GM23338 (cell line): ENCODE measurements at regions not wholly inside any gene's neighbourhood (a gene's known extent, or its start where the extent isn't known, plus 50 kb on each side); places are given as distances from the start of the nearest gene placed in this dataset.

Experiments used
- ATAC-seq: fragments of 200-7000 bp; cut with Tn5 transposase; 3 replicates; pipeline ENCODE4 v1.9.1; 2020
- DNase-seq: peaks from one replicate; pipeline ENCODE4 v3.0.0-alpha.2; 2015; ENCODE audit warnings: low spot score
- H2AFZ ChIP-seq: fragments of 200-600 bp; sonication (generic); 2 replicates; pipeline ENCODE4 v1.8.0; 2016; ENCODE audit warnings: antibody characterized with exemption, mild to moderate bottlenecking, moderate library complexity
- H3F3A ChIP-seq: fragments of 200-600 bp; sonication (generic); replicated peaks from 2 replicates; pipeline ENCODE4 v1.8.0; 2017; ENCODE audit warnings: antibody characterized with exemption, mixed run types, low read depth
- H3K27ac ChIP-seq: fragments of 200-600 bp; sonication (generic); 2 replicates; pipeline ENCODE4 v1.6.1; 2016; ENCODE audit warnings: low read depth
- H3K27me3 ChIP-seq: fragments of 200-600 bp; sonication (generic); 2 replicates; pipeline ENCODE4 v1.8.0; 2016; ENCODE audit warnings: mild to moderate bottlenecking, mixed run types, moderate library complexity; ENCODE audit not compliant: insufficient read depth
- H3K36me3 ChIP-seq: fragments of 200-600 bp; sonication (generic); 2 replicates; pipeline ENCODE4 v1.8.0; 2016; ENCODE audit warnings: mild to moderate bottlenecking; ENCODE audit not compliant: insufficient read depth
- H3K4me1 ChIP-seq: fragments of 200-600 bp; sonication (generic); 2 replicates; pipeline ENCODE4 v1.8.0; 2016; ENCODE audit warnings: mild to moderate bottlenecking, moderate library complexity; ENCODE audit not compliant: insufficient read depth
- H3K4me2 ChIP-seq: fragments of 200-600 bp; sonication (generic); 2 replicates; pipeline ENCODE4 v1.7.1; 2017; ENCODE audit warnings: mixed run types
- H3K4me3 ChIP-seq: fragments of 200-600 bp; sonication (generic); 2 replicates; pipeline ENCODE4 v1.6.1; 2016; ENCODE audit warnings: mixed run types
- H3K79me2 ChIP-seq: fragments of 200-600 bp; sonication (generic); replicated peaks from 2 replicates; pipeline ENCODE4 v1.8.0; 2017; ENCODE audit warnings: mild to moderate bottlenecking; ENCODE audit not compliant: insufficient read depth
- H3K9me2 ChIP-seq: fragments of 200-600 bp; sonication (generic); 2 replicates; pipeline ENCODE4 v1.8.0; 2017; ENCODE audit not compliant: insufficient read depth
- H4K20me1 ChIP-seq: fragments of 200-600 bp; sonication (generic); replicated peaks from 2 replicates; pipeline ENCODE4 v1.8.0; 2017; ENCODE audit warnings: mild to moderate bottlenecking; ENCODE audit not compliant: insufficient read depth
- H3K27ac Mint-ChIP-seq: 2 replicates; pipeline ENCODE4 v1.8.0; 2020; ENCODE audit warnings: inconsistent platforms, mild to moderate bottlenecking, moderate library complexity, mixed read lengths
- H3K27me3 Mint-ChIP-seq: 3 replicates; pipeline ENCODE4 v1.8.0; 2022; ENCODE audit warnings: low read depth, mild to moderate bottlenecking, moderate library complexity, mixed read lengths, inconsistent platforms; ENCODE audit not compliant: insufficient read depth, poor library complexity
- H3K36me3 Mint-ChIP-seq: 3 replicates; pipeline ENCODE4 v1.8.0; 2021; ENCODE audit warnings: low read depth, mild to moderate bottlenecking, inconsistent platforms, moderate library complexity, mixed read lengths
- H3K4me1 Mint-ChIP-seq: 3 replicates; pipeline ENCODE4 v1.8.0; 2020; ENCODE audit warnings: mild to moderate bottlenecking, inconsistent platforms, mixed read lengths
- H3K4me3 Mint-ChIP-seq: 3 replicates; pipeline ENCODE4 v1.8.0; 2021; ENCODE audit warnings: moderate library complexity, mild to moderate bottlenecking, inconsistent platforms, mixed read lengths
- H3K9me3 Mint-ChIP-seq: 3 replicates; pipeline ENCODE4 v1.8.0; 2020; ENCODE audit warnings: moderate library complexity, mild to moderate bottlenecking, inconsistent platforms, mixed read lengths
- CREB1 ChIP-seq: fragments of 250-450 bp; sonication (Bioruptor Pico); IDR thresholded peaks from 2 replicates; pipeline ENCODE4 v1.5.0; 2020; ENCODE audit warnings: low read depth, mild to moderate bottlenecking, moderate library complexity
- CTCF ChIP-seq, 2 experiments: fragments of 200-600 bp in 1 of 2; sonication (generic) in 1 of 2; conservative IDR thresholded peaks; 2 replicates each; pipeline versions ENCODE4 v1.5.1 to v1.6.1; 2016 to 2017; ENCODE audit warnings: antibody characterized with exemption in 2 of 2, low read depth in 2 of 2, mild to moderate bottlenecking in 2 of 2, moderate library complexity in 1 of 2
- ETS1 ChIP-seq: IDR thresholded peaks from 2 replicates; pipeline ENCODE4 v1.6.1; 2016; ENCODE audit warnings: antibody characterized with exemption
- EZH2 ChIP-seq: fragments of 200-600 bp; sonication (generic); IDR thresholded peaks from one replicate; pipeline ENCODE4 v1.8.0; 2017; ENCODE audit warnings: antibody characterized with exemption, mild to moderate bottlenecking, low read depth; ENCODE audit not compliant: unreplicated experiment
- EZH2phosphoT487 ChIP-seq: fragments of 200-600 bp; sonication (generic); IDR thresholded peaks from one replicate; pipeline ENCODE4 v1.8.1; 2018; ENCODE audit warnings: antibody characterized with exemption; ENCODE audit not compliant: unreplicated experiment
- JUNB ChIP-seq: IDR thresholded peaks from one replicate; pipeline ENCODE4 v1.6.1; 2016; ENCODE audit warnings: antibody characterized with exemption; ENCODE audit not compliant: unreplicated experiment
- NANOG ChIP-seq: IDR thresholded peaks from 2 replicates; pipeline ENCODE4 v1.6.1; 2016; ENCODE audit warnings: antibody characterized with exemption, borderline replicate concordance
- POLR2AphosphoS5 ChIP-seq: IDR thresholded peaks from 2 replicates; pipeline ENCODE4 v1.6.1; 2016; ENCODE audit warnings: antibody characterized with exemption, low read depth
- REST ChIP-seq: IDR thresholded peaks from one replicate; pipeline ENCODE4 v1.6.1; 2018; ENCODE audit warnings: antibody characterized with exemption; ENCODE audit not compliant: unreplicated experiment
- STAT1 ChIP-seq: IDR thresholded peaks from one replicate; pipeline ENCODE4 v1.6.1; 2016; ENCODE audit warnings: antibody characterized with exemption; ENCODE audit not compliant: unreplicated experiment
- ZNF114 ChIP-seq: fragments of 250-450 bp; sonication (Bioruptor Pico); IDR thresholded peaks from 2 replicates; pipeline ENCODE4 v1.5.0; 2020; ENCODE audit warnings: mild to moderate bottlenecking, moderate library complexity
- ZNF331 ChIP-seq: fragments of 250-450 bp; sonication (Bioruptor Pico); IDR thresholded peaks from 2 replicates; pipeline ENCODE4 v1.5.0; 2020; ENCODE audit warnings: low read depth, mild to moderate bottlenecking, moderate library complexity
- ZNF462 ChIP-seq: fragments of 250-450 bp; sonication (Bioruptor Pico); IDR thresholded peaks from 2 replicates; pipeline ENCODE4 v1.5.0; 2020; ENCODE audit warnings: mild to moderate bottlenecking, moderate library complexity

- H3K4me2 ChIP-seq: no peak overlapping the region
- no peak overlapping the region for H3K4me3 ChIP-seq
- no peaks in the 10 kb centered on the region for H3F3A ChIP-seq
- Mint-ChIP-seq H3K4me3 (no peak overlapping the region), H3K4me1 (no peaks in the 10 kb centered on the region; the same call in 1 of the 3 replicates), H3K27me3 (peaks cover 2% of the 10 kb centered on the region), H3K27ac (no peak overlapping the region), H3K36me3 (no peaks in the 10 kb centered on the region), H3K9me3 (no peaks in the 10 kb centered on the region)
- TF ChIP-seq CREB1 (CRISPR knock-in tag): no peak
- no peak for TF ChIP-seq REST
- TF ChIP-seq CTCF (conservative IDR thresholded peaks at IDR 0.05; ENCODE audit: low read depth in 2 of 2): no peak
- TF ChIP-seq EZH2phosphoT487: no peak
- no peak for TF ChIP-seq ETS1
- TF ChIP-seq EZH2: no peak
- no peak for TF ChIP-seq ZNF114
- TF ChIP-seq NANOG: no peak
- TF ChIP-seq JUNB: no peak
- no peak for TF ChIP-seq POLR2AphosphoS5
- no peak for TF ChIP-seq STAT1
- no peak for TF ChIP-seq ZNF331 (CRISPR knock-in tag)
- TF ChIP-seq ZNF462 (CRISPR knock-in tag): no peak
- no peaks in the 10 kb centered on the region for H3K27me3 ChIP-seq
- DNase-seq (no peak), ATAC-seq (no peak)
- no peaks in the 10 kb centered on the region for H3K79me2 ChIP-seq
- no peak overlapping the region for H2AFZ ChIP-seq
- H4K20me1 ChIP-seq: no peaks in the 10 kb centered on the region
- no peak overlapping the region for H3K27ac ChIP-seq
- H3K9me2 ChIP-seq: no peaks in the 10 kb centered on the region
- no peaks in the 10 kb centered on the region for H3K36me3 ChIP-seq
- H3K4me1 ChIP-seq: no peaks in the 10 kb centered on the region
Observed at GRCh38 chr7:114110666-114111065, 191.9 kb upstream of the PPP1R3A start.
